ENCODE measurements at regions not wholly inside any gene's neighbourhood (a gene's known extent, or its start where the extent isn't known, plus 50 kb on each side); places are given as distances from the start of the nearest gene placed in this dataset.

GRCh38 chr19:29876414-29876813 is 64.6 kb downstream of the CCNE1 start:
- no peak for TF ChIP-seq CTCF (IDR thresholded peaks at IDR 0.05)
- no peak for TF ChIP-seq EZH2phosphoT487 (IDR thresholded peaks at IDR 0.05)
